ENCODE measurements at regions not wholly inside any gene's neighbourhood (a gene's known extent, or its start where the extent isn't known, plus 50 kb on each side); places are given as distances from the start of the nearest gene placed in this dataset.

DNA sequence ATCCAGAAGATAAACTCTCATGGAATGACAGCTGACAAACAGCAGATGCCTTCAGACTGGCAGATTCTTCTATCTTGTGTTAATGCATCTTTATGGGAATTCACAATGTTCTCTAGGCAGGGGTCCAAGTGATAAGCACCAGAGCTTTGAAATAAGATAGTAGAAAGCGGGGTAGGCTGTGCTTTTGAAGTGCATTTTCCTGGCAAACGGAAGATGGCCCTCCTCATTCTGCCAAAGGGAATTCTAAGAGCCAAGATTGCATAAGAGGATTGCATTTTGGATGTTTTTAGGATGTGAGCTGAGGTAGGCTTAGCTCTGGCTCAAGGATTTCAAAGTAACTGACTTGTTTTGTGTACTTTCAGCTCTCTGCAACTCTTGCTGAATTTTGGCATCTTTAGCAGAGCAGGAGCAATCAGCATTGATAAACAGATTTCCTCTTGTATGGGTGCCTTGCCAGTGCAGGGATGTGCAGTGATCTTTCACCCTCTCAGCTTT is 298.5 kb upstream of the KLF6 start:
- DNase-seq (ENCODE audit: extremely low read depth in 1 of 4, low spot score in 3 of 4) = no peak
- intact Hi-C loops (cut with micrococcal nuclease) = no loop called here
- Histone ChIP-seq H2AFZ (ENCODE audit: low read depth, low read length) (no peak overlapping the region), H3K4me3 (no peak overlapping the region), H3K9ac (ENCODE audit: insufficient read depth in 1 of 2, low read depth in 2 of 2, low read length in 2 of 2) (no peak overlapping the region), H3K9me1 (ENCODE audit: control insufficient read depth, insufficient read depth, low read length) (no peaks in the 10 kb centered on the region), H3K27ac (ENCODE audit: extremely low read depth, low read depth, low read length) (no peak overlapping the region), H3K9me3 (replicated peaks; ENCODE audit: control insufficient read depth, insufficient read depth, low read depth, low read length) (no peaks in the 10 kb centered on the region), H3K79me2 (ENCODE audit: control insufficient read depth, insufficient read depth, low read length) (no peaks in the 10 kb centered on the region), H3K36me3 (ENCODE audit: control insufficient read depth, insufficient read depth, low read length) (no peaks in the 10 kb centered on the region), H4K20me1 (replicated peaks; ENCODE audit: control insufficient read depth, insufficient read depth, low read length) (no peaks in the 10 kb centered on the region), H3K27me3 (ENCODE audit: control insufficient read depth in 2 of 2, insufficient read depth in 2 of 2, low read length in 2 of 2) (peaks cover 0 to 2% of the 10 kb centered on the region in 2 experiments; a peak in 2 of 5 replicates), H3K4me2 (ENCODE audit: insufficient read depth, low read length) (no peak overlapping the region), H3K4me1 (replicated peaks in 1 of 2; ENCODE audit: control insufficient read depth in 2 of 2, insufficient read depth in 2 of 2, low read length in 2 of 2) (no peaks in the 10 kb centered on the region)
- no TSS peak for BruUV-seq (replicated peaks)
- no peak for ATAC-seq
- 0% methylated on average over 2 of the region's 2 CpGs for WGBS (ENCODE audit: insufficient coverage, low coverage, missing lambda C conversion rate)
- POLR2A ChIA-PET = interaction anchor here (0.9 kb wide), 1 partner anchor 298 kb away, joined by 3 read pairs; the partner anchor contains the start of gene KLF6
- in situ Hi-C loops (cut with MboI) = no loop called here
- CTCF ChIA-PET (ENCODE audit: low intra/inter-chr PET ratio) = no interaction called here
- no peak for FAIRE-seq
- TF ChIP-seq ZNF239 (CRISPR knock-in tag; IDR thresholded peaks at IDR 0.05) (no peak), FOXK1 (CRISPR knock-in tag; IDR thresholded peaks at IDR 0.05; ENCODE audit: borderline replicate concordance) (no peak), ZNF778 (CRISPR knock-in tag; IDR thresholded peaks at IDR 0.05) (no peak), POLR3A (IDR thresholded peaks at IDR 0.05; ENCODE audit: borderline replicate concordance, extremely low read depth, insufficient read depth, insufficient read length) (no peak), ZNF707 (CRISPR knock-in tag; conservative IDR thresholded peaks at IDR 0.05) (no peak), THRB (CRISPR knock-in tag; conservative IDR thresholded peaks at IDR 0.05) (no peak), SAFB (IDR thresholded peaks at IDR 0.05; ENCODE audit: borderline replicate concordance, low read depth, low read length) (no peak), IRF9 (tag; IDR thresholded peaks at IDR 0.05) (no peak), NR0B1 (IDR thresholded peaks at IDR 0.05; ENCODE audit: partially characterized antibody) (no peak), SLC30A9 (CRISPR knock-in tag; IDR thresholded peaks at IDR 0.05) (no peak)
- TF ChIP-seq, protein P1, sequence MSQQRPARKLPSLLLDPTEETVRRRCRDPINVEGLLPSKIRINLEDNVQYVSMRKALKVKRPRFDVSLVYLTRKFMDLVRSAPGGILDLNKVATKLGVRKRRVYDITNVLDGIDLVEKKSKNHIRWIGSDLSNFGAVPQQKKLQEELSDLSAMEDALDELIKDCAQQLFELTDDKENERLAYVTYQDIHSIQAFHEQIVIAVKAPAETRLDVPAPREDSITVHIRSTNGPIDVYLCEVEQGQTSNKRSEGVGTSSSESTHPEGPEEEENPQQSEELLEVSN (IDR thresholded peaks at IDR 0.05; ENCODE audit: borderline replicate concordance in 1 of 2, extremely low read depth in 1 of 2, insufficient read depth in 1 of 2, insufficient read length in 1 of 2, low read depth in 1 of 2, low read length in 1 of 2, poor library complexity in 1 of 2, severe bottlenecking in 1 of 2) = no peak

Data from K562 (cell line).